IMR-90 (cell line): ENCODE measurements at regions not wholly inside any gene's neighbourhood (a gene's known extent, or its start where the extent isn't known, plus 50 kb on each side); places are given as distances from the start of the nearest gene placed in this dataset.

Source experiments
- ATAC-seq: fragments of 200-7000 bp; cut with Tn5 transposase; 2 replicates; pipeline ENCODE4 v1.9.1; 2020; ENCODE audit warnings: low read depth, mild to moderate bottlenecking, moderate library complexity
- BruUV-seq: library from RNA; stranded (reverse); fragments of 400-500 nt; replicated peaks from 2 replicates; lab custom pipeline; 2021; lab: Mats Ljungman, UMichigan
- CTCF ChIA-PET: fragments of 300-600 bp; formaldehyde crosslinking; extraction: SDS; loops from one replicate; lab custom pipeline; 2021; ENCODE audit warnings: antibody characterized with exemption; lab: Yijun Ruan, JAX
- POLR2A ChIA-PET: fragments of 300-600 bp; sonication (Branson Sonifier 250); formaldehyde crosslinking; loops from one replicate; lab custom pipeline; 2022; ENCODE audit warnings: antibody characterized with exemption; ENCODE audit not compliant: unreplicated experiment; lab: Charles Lee
- DNase-seq: peaks from one replicate; pipeline ENCODE4 v3.0.0; 2013
- H2AFZ ChIP-seq: replicated peaks from 2 replicates; pipeline ENCODE3; 2013; ENCODE audit warnings: low read length, mild to moderate bottlenecking; ENCODE audit not compliant: poor library complexity
- H2AK5ac ChIP-seq: 2 replicates; pipeline ENCODE4 v1.6.1; 2013; ENCODE audit warnings: low read depth, low read length, inconsistent platforms
- H2AK9ac ChIP-seq: replicated peaks from 2 replicates; pipeline ENCODE3; 2013; ENCODE audit warnings: mild to moderate bottlenecking, low read depth, low read length, moderate library complexity; ENCODE audit not compliant: poor library complexity
- H2BK120ac ChIP-seq: 2 replicates; pipeline ENCODE4 v1.6.1; 2013; ENCODE audit warnings: low read depth, low read length, inconsistent platforms
- H2BK15ac ChIP-seq: 3 replicates; pipeline ENCODE4 v1.6.1; 2013; ENCODE audit warnings: low read depth, low read length, inconsistent platforms
- H2BK20ac ChIP-seq: 2 replicates; pipeline ENCODE4 v1.6.1; 2013; ENCODE audit warnings: low read depth, mild to moderate bottlenecking, inconsistent platforms, low read length, moderate library complexity
- H2BK5ac ChIP-seq: 2 replicates; pipeline ENCODE4 v1.6.1; 2013; ENCODE audit warnings: mild to moderate bottlenecking, low read depth, low read length, inconsistent platforms; ENCODE audit not compliant: poor library complexity, severe bottlenecking
- H3K14ac ChIP-seq: replicated peaks from 2 replicates; pipeline ENCODE4 v1.6.1; 2013; ENCODE audit warnings: low read depth, low read length, inconsistent platforms
- H3K18ac ChIP-seq: 2 replicates; pipeline ENCODE4 v1.6.1; 2013; ENCODE audit warnings: low read depth, low read length, control low read depth
- H3K23ac ChIP-seq: 2 replicates; pipeline ENCODE4 v1.6.1; 2013; ENCODE audit warnings: low read depth, low read length, inconsistent platforms
- H3K27ac ChIP-seq: 2 replicates; pipeline ENCODE4 v1.5.1; 2013; ENCODE audit warnings: mild to moderate bottlenecking, control low read depth, low read length; ENCODE audit not compliant: insufficient read depth
- H3K27me3 ChIP-seq: 2 replicates; pipeline ENCODE4 v1.6.1; 2013; ENCODE audit warnings: low read length; ENCODE audit not compliant: control insufficient read depth, insufficient read depth
- H3K36me3 ChIP-seq: 2 replicates; pipeline ENCODE4 v1.6.1; 2013; ENCODE audit warnings: low read length, mixed read lengths; ENCODE audit not compliant: control insufficient read depth, insufficient read depth
- H3K4ac ChIP-seq: 2 replicates; pipeline ENCODE4 v1.6.1; 2013; ENCODE audit warnings: low read depth, low read length, inconsistent platforms
- H3K4me1 ChIP-seq: 2 replicates; pipeline ENCODE4 v1.6.1; 2013; ENCODE audit warnings: low read length, mixed read lengths; ENCODE audit not compliant: control insufficient read depth, insufficient read depth
- H3K4me2 ChIP-seq: 2 replicates; pipeline ENCODE4 v1.6.1; 2013; ENCODE audit warnings: low read depth, mild to moderate bottlenecking, control low read depth, low read length, moderate library complexity
- H3K4me3 ChIP-seq: 2 replicates; pipeline ENCODE4 v1.5.1; 2013; ENCODE audit warnings: low read depth, mild to moderate bottlenecking, control low read depth, low read length, moderate library complexity; ENCODE audit not compliant: insufficient read depth
- H3K56ac ChIP-seq: 2 replicates; pipeline ENCODE4 v1.6.1; 2013; ENCODE audit warnings: low read length, inconsistent platforms; ENCODE audit not compliant: insufficient read depth; ENCODE audit errors: extremely low read depth
- H3K79me1 ChIP-seq, 2 experiments: 2 replicates each; pipeline ENCODE4 v1.6.1; 2013; ENCODE audit warnings: low read length in 2 of 2, inconsistent platforms in 1 of 2, low read depth in 1 of 2
- H3K9ac ChIP-seq: 2 replicates; pipeline ENCODE4 v1.6.1; 2013; ENCODE audit warnings: low read depth, low read length, control low read depth
- H3K9me1 ChIP-seq: 2 replicates; pipeline ENCODE4 v1.6.1; 2013; ENCODE audit warnings: low read length, inconsistent platforms; ENCODE audit not compliant: insufficient read depth
- H3K9me3 ChIP-seq: 2 replicates; pipeline ENCODE4 v1.6.1; 2013; ENCODE audit warnings: low read length; ENCODE audit not compliant: control insufficient read depth, insufficient read depth
- H4K20me1 ChIP-seq: 2 replicates; pipeline ENCODE4 v1.6.1; 2013; ENCODE audit warnings: low read length, inconsistent platforms; ENCODE audit not compliant: insufficient read depth
- H4K5ac ChIP-seq: 2 replicates; pipeline ENCODE4 v1.6.1; 2013; ENCODE audit warnings: mild to moderate bottlenecking, low read depth, low read length, control low read depth
- H4K8ac ChIP-seq, 2 experiments: 2 replicates each; pipeline ENCODE4 v1.6.1; 2013; ENCODE audit warnings: low read depth in 2 of 2, low read length in 2 of 2, control low read depth in 1 of 2, inconsistent platforms in 1 of 2
- H4K91ac ChIP-seq: 2 replicates; pipeline ENCODE4 v1.6.1; 2013; ENCODE audit warnings: low read depth, low read length, inconsistent platforms; ENCODE audit not compliant: insufficient read depth
- BHLHE40 ChIP-seq: fragments of 150-350 bp; IDR thresholded peaks from 2 replicates; pipeline ENCODE4 v1.6.1; 2016; ENCODE audit warnings: mild to moderate bottlenecking, low read depth, low read length
- CEBPB ChIP-seq: IDR thresholded peaks from 2 replicates; pipeline ENCODE4 v1.6.1; 2012; ENCODE audit warnings: low read depth, low read length, improper control_type of control experiment
- CHD1 ChIP-seq: IDR thresholded peaks from 2 replicates; pipeline ENCODE4 v1.6.1; 2012; ENCODE audit warnings: low read depth, low read length, improper control_type of control experiment
- CTCF ChIP-seq: conservative IDR thresholded peaks from 2 replicates; pipeline ENCODE4 v1.5.1; 2012; ENCODE audit warnings: mild to moderate bottlenecking, low read depth, low read length, improper control_type of control experiment
- ELK1 ChIP-seq: fragments of 150-350 bp; IDR thresholded peaks from 2 replicates; pipeline ENCODE4 v1.6.1; 2016; ENCODE audit warnings: low read depth, mild to moderate bottlenecking, low read length, moderate library complexity, borderline replicate concordance
- MAFK ChIP-seq: IDR thresholded peaks from 2 replicates; pipeline ENCODE4 v1.6.1; 2012; ENCODE audit warnings: low read depth, low read length, improper control_type of control experiment
- MAZ ChIP-seq: IDR thresholded peaks from 2 replicates; pipeline ENCODE4 v1.6.1; 2012; ENCODE audit warnings: low read depth, mild to moderate bottlenecking, low read length, improper control_type of control experiment, moderate library complexity, borderline replicate concordance
- MXI1 ChIP-seq: IDR thresholded peaks from 2 replicates; pipeline ENCODE4 v1.6.1; 2012; ENCODE audit warnings: low read depth, mild to moderate bottlenecking, low read length, moderate library complexity, borderline replicate concordance
- POLR2A ChIP-seq: IDR thresholded peaks from 2 replicates; pipeline ENCODE4 v1.6.1; 2012; ENCODE audit warnings: mild to moderate bottlenecking, low read depth, low read length
- RAD21 ChIP-seq: IDR thresholded peaks from 2 replicates; pipeline ENCODE4 v1.6.1; 2012; ENCODE audit warnings: low read length, improper control_type of control experiment
- RCOR1 ChIP-seq: IDR thresholded peaks from 2 replicates; pipeline ENCODE4 v1.6.1; 2012; ENCODE audit warnings: mild to moderate bottlenecking, low read length, improper control_type of control experiment; ENCODE audit not compliant: insufficient replicate concordance
- RFX5 ChIP-seq: IDR thresholded peaks from 2 replicates; pipeline ENCODE4 v1.8.0; 2012; ENCODE audit warnings: low read depth, mild to moderate bottlenecking, low read length, moderate library complexity
- SMC3 ChIP-seq: fragments of 150-350 bp; IDR thresholded peaks from 2 replicates; pipeline ENCODE4 v1.6.1; 2016; ENCODE audit warnings: low read depth, mild to moderate bottlenecking, antibody characterized with exemption, low read length, moderate library complexity
- USF2 ChIP-seq: fragments of 150-350 bp; IDR thresholded peaks from 2 replicates; pipeline ENCODE4 v1.6.1; 2017; ENCODE audit warnings: mild to moderate bottlenecking, antibody characterized with exemption, low read length, low read depth
- whole genome bisulfite sequencing, 2 experiments: methylation state at CpG; one replicate each; pipeline versions ENCODE4 v1.1.5 to v1.1.7; 2013; ENCODE audit warnings: missing lambda C conversion rate in 2 of 2; ENCODE audit not compliant: insufficient read length in 1 of 2; ENCODE audit errors: extremely low coverage in 2 of 2; 5-methylcytosine and 5-hydroxymethylcytosine counted together
- dilution Hi-C: fragments of 300-500 bp; cut with HindIII; formaldehyde crosslinking; loops from one replicate; pipeline ENCODE4 v1.14.3; 2018; ENCODE audit warnings: low sequenced_read_pairs; ENCODE audit not compliant: unreplicated experiment
- in situ Hi-C: fragments of 300-500 bp; cut with MboI; formaldehyde crosslinking; loops from 3 replicates; pipeline ENCODE4 v1.14.3; 2019; ENCODE audit warnings: low sequenced_read_pairs, inconsistent platforms, mixed read lengths
- intact Hi-C: fragments of 100-400 bp; cut with micrococcal nuclease; formaldehyde crosslinking; loops from 2 replicates; pipeline ENCODE4 v1.10.0; 2022

GRCh38 chr2:193584522-193584938, 1389.8 kb upstream of the TMEFF2 start:
- DNase-seq, result peak; percentile 1
- no peak overlapping the region for H3K23ac ChIP-seq
- TF ChIP-seq POLR2A (no peak), RAD21 (no peak), CTCF (no peak), ELK1 (no peak), SMC3 (no peak), CHD1 (no peak), CEBPB (no peak), RFX5 (no peak), RCOR1 (no peak), MAZ (no peak), USF2 (no peak), MXI1 (no peak), BHLHE40 (no peak), MAFK (no peak)
- H3K4me3 ChIP-seq, result no peak overlapping the region
- no peak overlapping the region for H4K5ac ChIP-seq
- WGBS, 2 experiments, result no CpG with 5 or more reads among the region's 1 CpG
- no peaks in the 10 kb centered on the region for H3K27me3 ChIP-seq
- no peak overlapping the region for H2BK15ac ChIP-seq
- in situ Hi-C loops, result no loop called here
- no peaks in the 10 kb centered on the region for H3K79me1 ChIP-seq
- no peak overlapping the region for H2BK20ac ChIP-seq
- H3K4ac ChIP-seq, result no peak overlapping the region
- no peak overlapping the region for H3K27ac ChIP-seq
- no peak overlapping the region for H3K9ac ChIP-seq
- BruUV-seq, result no TSS peak
- no peaks in the 10 kb centered on the region for H3K36me3 ChIP-seq
- H3K4me1 ChIP-seq, result no peaks in the 10 kb centered on the region
- no peak overlapping the region for H3K14ac ChIP-seq
- no peak overlapping the region for H2BK5ac ChIP-seq
- no peak overlapping the region for H3K56ac ChIP-seq
- peaks cover 15% of the 10 kb centered on the region for H3K9me3 ChIP-seq
- no peak overlapping the region for H2AFZ ChIP-seq
- ATAC-seq, result no peak
- H4K8ac ChIP-seq, result no peak overlapping the region
- POLR2A ChIA-PET, result no interaction called here
- H3K18ac ChIP-seq, result no peak overlapping the region
- CTCF ChIA-PET, result no interaction called here
- dilution Hi-C loops, result no loop called here
- no peak overlapping the region for H2AK5ac ChIP-seq
- H4K91ac ChIP-seq, result no peak overlapping the region
- no peak overlapping the region for H3K4me2 ChIP-seq
- no peaks in the 10 kb centered on the region for H3K9me1 ChIP-seq
- H4K20me1 ChIP-seq, result no peaks in the 10 kb centered on the region
- intact Hi-C loops, result no loop called here
- H2AK9ac ChIP-seq, result no peak overlapping the region
- no peak overlapping the region for H2BK120ac ChIP-seq
